ENCODE measurements at regions not wholly inside any gene's neighbourhood (a gene's known extent, or its start where the extent isn't known, plus 50 kb on each side); places are given as distances from the start of the nearest gene placed in this dataset.
"Not testable (repeated sequence)": the region's sequence is repeated elsewhere in the genome, so short reads cannot be mapped to it uniquely, and the experiment has no call there.

DNA sequence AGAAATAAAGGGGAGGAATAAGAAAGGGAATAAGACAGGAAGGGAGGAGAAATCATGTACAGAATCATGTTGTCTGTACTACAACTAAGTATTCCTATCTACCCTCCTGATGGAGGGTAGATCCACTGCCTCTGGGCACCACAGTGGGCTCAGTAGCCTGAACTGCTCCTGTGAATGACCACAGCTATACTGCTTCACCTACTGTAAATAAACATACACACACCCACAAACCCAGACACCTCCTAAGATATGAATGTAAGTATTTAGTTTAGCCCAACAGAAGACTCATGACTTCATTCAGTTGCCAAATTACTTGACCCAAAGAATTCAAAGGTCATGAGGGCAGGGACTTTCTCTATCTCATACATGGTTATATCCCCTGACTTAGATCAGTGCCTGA lies 177.3 kb upstream of the C11orf58 start:
- no peak overlapping the region for H3K9ac ChIP-seq (ENCODE audit: low read depth, low read length)
- H3K9me3 ChIP-seq (ENCODE audit: control insufficient read depth, insufficient read depth, low read length) = no peaks in the 10 kb centered on the region
- H3K4me3 ChIP-seq (ENCODE audit: low read depth, low read length) = no peak overlapping the region
- H3K36me3 ChIP-seq (ENCODE audit: control insufficient read depth, insufficient read depth, low read length) = no peaks in the 10 kb centered on the region
- no peaks in the 10 kb centered on the region for H3K27me3 ChIP-seq (ENCODE audit: control insufficient read depth, insufficient read depth, low read length)
- H3K4me1 ChIP-seq (ENCODE audit: control insufficient read depth, insufficient read depth, low read length) = no peaks in the 10 kb centered on the region

DNA sequence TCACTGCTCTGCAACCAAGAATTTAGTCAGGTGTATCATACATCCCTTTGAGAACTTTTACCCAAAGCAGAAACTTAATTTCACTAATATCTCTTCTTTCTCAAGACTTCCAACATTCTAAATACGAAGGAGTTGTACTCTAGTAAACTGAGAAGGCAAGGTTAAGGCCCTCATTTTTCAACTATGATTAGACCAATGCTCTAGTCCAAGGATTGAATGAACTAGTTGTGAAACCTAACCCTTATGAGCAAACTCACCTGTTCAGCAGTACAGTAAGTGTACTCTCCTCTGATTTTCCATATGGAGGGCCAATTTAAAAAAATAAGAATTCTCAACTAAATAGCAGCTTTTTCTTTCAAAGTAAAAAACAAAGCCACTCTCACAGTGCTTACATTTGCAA lies 180.0 kb upstream of the C11orf58 start:
- H3K9me3 ChIP-seq (ENCODE audit: control insufficient read depth, insufficient read depth, low read length) = no peaks in the 10 kb centered on the region
- H3K36me3 ChIP-seq (ENCODE audit: control insufficient read depth, insufficient read depth, low read length) = no peaks in the 10 kb centered on the region
- H3K9ac ChIP-seq (ENCODE audit: low read depth, low read length) = no peak overlapping the region
- no peak overlapping the region for H3K4me3 ChIP-seq (ENCODE audit: low read depth, low read length)
- no peaks in the 10 kb centered on the region for H3K4me1 ChIP-seq (ENCODE audit: control insufficient read depth, insufficient read depth, low read length)
- no peaks in the 10 kb centered on the region for H3K27me3 ChIP-seq (ENCODE audit: control insufficient read depth, insufficient read depth, low read length)

DNA sequence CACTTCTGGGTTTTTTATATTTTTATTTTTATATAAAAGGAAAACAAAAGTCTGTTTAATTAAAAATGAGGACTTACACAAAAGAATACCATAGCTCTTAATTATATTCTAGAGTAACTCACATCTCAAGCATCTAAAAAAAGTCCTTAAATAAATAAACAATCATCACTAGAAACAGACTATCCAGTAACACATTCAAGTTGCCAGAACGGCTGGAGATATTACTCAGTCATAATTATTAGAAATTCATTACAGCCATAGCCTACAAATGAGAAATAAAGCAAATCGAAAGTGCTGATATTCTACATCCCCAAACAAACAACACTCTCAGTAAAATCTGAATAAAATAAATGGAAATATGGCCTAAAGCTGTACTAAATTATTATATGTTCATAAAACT lies 182.5 kb upstream of the C11orf58 start:
- H3K4me3 ChIP-seq (ENCODE audit: low read depth, low read length) = no peak overlapping the region

DNA sequence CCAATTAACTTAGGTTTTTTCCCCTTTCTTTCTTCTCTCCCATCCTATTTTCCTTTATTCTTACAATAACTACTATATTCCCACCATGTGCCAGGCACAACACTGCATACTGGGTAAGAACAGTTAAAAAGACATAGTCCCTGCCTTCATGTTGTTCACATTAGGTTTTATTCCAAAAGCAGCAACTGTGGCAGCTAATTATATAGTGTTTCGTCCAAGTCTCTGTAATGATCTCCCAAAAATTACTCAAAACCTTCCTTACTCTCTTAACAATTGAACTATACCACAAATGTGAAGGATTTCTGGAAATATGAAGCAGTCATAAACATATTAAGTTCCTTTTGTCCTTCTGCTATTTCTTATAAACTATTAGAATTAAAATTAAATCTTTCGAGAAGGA lies 184.1 kb upstream of the C11orf58 start:
- Histone ChIP-seq H3K9ac (ENCODE audit: low read depth, low read length) (no peak overlapping the region), H3K4me3 (ENCODE audit: low read depth, low read length) (no peak overlapping the region), H3K27me3 (ENCODE audit: control insufficient read depth, insufficient read depth, low read length) (no peaks in the 10 kb centered on the region), H3K36me3 (ENCODE audit: control insufficient read depth, insufficient read depth, low read length) (no peaks in the 10 kb centered on the region), H3K4me1 (ENCODE audit: control insufficient read depth, insufficient read depth, low read length) (no peaks in the 10 kb centered on the region), H3K9me3 (ENCODE audit: control insufficient read depth, insufficient read depth, low read length) (no peaks in the 10 kb centered on the region)

More for the DNA sequence above, 182.5 kb upstream of the C11orf58 start:
- no peaks in the 10 kb centered on the region for H3K36me3 ChIP-seq (ENCODE audit: control insufficient read depth, insufficient read depth, low read length)
- no peaks in the 10 kb centered on the region for H3K27me3 ChIP-seq (ENCODE audit: control insufficient read depth, insufficient read depth, low read length)
- no peaks in the 10 kb centered on the region for H3K9me3 ChIP-seq (ENCODE audit: control insufficient read depth, insufficient read depth, low read length)
- no peak overlapping the region for H3K9ac ChIP-seq (ENCODE audit: low read depth, low read length)
- no peaks in the 10 kb centered on the region for H3K4me1 ChIP-seq (ENCODE audit: control insufficient read depth, insufficient read depth, low read length)

DNA sequence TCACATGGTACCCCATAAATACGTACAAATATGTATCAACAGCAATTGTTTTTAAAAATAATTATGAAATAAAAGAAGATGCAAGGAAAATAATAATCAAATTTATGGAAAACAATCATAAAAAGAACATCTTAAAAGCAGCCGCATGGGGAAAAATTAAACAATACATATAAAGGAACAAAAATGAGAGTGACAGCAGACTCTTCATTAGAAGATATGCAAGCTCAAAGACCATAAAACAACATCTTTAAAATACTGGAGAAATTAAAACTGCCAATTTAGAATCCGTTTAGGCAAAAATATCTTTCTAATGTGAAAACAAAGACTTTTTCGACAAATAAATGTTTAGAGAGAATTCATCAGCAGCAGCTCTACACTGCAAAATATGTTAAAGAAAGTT lies 190.6 kb upstream of the C11orf58 start:
- H3K4me1 ChIP-seq (ENCODE audit: control insufficient read depth, insufficient read depth, low read length) = no peaks in the 10 kb centered on the region
- no peaks in the 10 kb centered on the region for H3K9me3 ChIP-seq (ENCODE audit: control insufficient read depth, insufficient read depth, low read length)
- H3K36me3 ChIP-seq (ENCODE audit: control insufficient read depth, insufficient read depth, low read length) = no peaks in the 10 kb centered on the region
- no peaks in the 10 kb centered on the region for H3K27me3 ChIP-seq (ENCODE audit: control insufficient read depth, insufficient read depth, low read length)
- H3K9ac ChIP-seq (ENCODE audit: low read depth, low read length) = no peak overlapping the region
- H3K4me3 ChIP-seq (ENCODE audit: low read depth, low read length) = no peak overlapping the region

DNA sequence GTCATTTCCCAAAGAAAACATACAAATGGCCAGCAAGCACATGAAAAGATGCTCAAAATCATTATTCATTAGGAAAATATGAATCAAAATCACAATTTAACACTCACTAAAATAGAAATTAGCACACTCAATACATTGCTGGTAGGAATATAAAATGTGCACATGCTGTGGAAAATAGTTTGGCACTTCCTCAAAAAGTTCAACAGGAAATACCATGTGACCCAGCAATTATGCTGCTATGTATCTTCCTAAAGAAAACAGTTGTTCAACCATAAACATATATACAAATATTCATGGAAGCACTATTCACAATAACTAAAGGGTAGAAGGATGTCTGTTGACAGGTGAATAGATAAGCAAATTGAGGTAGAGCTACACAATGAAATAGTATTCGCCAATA lies 187.3 kb upstream of the SOX6 start:
- H3K36me3 ChIP-seq (ENCODE audit: control insufficient read depth, insufficient read depth, low read length) = no peaks in the 10 kb centered on the region
- H3K9ac ChIP-seq (ENCODE audit: low read depth, low read length) = no peak overlapping the region
- H3K4me1 ChIP-seq (ENCODE audit: control insufficient read depth, insufficient read depth, low read length) = no peaks in the 10 kb centered on the region
- H3K4me3 ChIP-seq (ENCODE audit: low read depth, low read length) = no peak overlapping the region
- H3K9me3 ChIP-seq (ENCODE audit: control insufficient read depth, insufficient read depth, low read length) = no peaks in the 10 kb centered on the region
- H3K27me3 ChIP-seq (ENCODE audit: control insufficient read depth, insufficient read depth, low read length) = no peaks in the 10 kb centered on the region

DNA sequence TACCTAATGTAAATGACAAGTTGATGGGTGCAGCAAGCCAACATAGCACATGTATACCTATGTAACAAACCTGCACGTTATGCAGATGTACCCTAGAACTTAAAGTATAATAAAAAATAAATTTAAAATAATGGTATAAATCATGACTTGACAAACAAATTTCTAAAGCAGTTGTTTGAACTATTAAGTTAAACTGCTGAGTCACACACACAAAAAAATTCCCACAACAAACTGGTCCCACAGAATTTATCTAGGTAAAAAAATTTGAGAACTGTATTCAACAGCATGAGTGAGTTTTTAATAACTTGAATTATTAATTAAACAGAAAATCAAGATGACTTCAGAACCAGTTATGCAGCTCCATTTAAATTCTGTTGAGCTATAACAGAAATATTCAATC lies 186.0 kb upstream of the SOX6 start:
- no peaks in the 10 kb centered on the region for H3K27me3 ChIP-seq (ENCODE audit: control insufficient read depth, insufficient read depth, low read length)
- H3K9ac ChIP-seq (ENCODE audit: low read depth, low read length) = no peak overlapping the region
- H3K4me1 ChIP-seq (ENCODE audit: control insufficient read depth, insufficient read depth, low read length) = no peaks in the 10 kb centered on the region
- no peak overlapping the region for H3K4me3 ChIP-seq (ENCODE audit: low read depth, low read length)
- no peaks in the 10 kb centered on the region for H3K36me3 ChIP-seq (ENCODE audit: control insufficient read depth, insufficient read depth, low read length)
- H3K9me3 ChIP-seq (ENCODE audit: control insufficient read depth, insufficient read depth, low read length) = no peaks in the 10 kb centered on the region

DNA sequence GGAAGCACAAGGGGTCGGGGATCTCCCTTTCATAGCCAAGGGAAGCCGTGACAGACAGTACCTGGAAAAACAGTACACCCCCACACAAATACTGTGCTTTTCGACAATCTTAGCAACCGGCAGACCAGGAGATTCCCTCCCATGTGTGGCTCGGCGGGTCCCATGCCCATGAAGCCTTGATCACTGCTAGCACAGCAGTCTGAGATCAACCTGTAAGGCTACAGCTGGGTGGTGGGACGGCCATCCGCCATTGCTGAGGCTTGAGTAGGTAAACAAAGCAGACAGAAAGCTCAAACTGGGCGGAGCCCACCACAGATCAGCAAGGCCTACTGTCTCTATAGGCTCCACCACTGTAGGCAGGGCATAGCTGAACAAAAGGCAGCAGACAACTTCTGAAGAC lies 180.2 kb upstream of the SOX6 start:
- Histone ChIP-seq H3K9me3 (ENCODE audit: control insufficient read depth, insufficient read depth, low read length) (no peaks in the 10 kb centered on the region), H3K4me3 (ENCODE audit: low read depth, low read length) (no peak overlapping the region), H3K36me3 (ENCODE audit: control insufficient read depth, insufficient read depth, low read length) (no peaks in the 10 kb centered on the region), H3K27me3 (ENCODE audit: control insufficient read depth, insufficient read depth, low read length) (no peaks in the 10 kb centered on the region), H3K9ac (ENCODE audit: low read depth, low read length) (no peak overlapping the region), H3K4me1 (ENCODE audit: control insufficient read depth, insufficient read depth, low read length) (no peaks in the 10 kb centered on the region)

DNA sequence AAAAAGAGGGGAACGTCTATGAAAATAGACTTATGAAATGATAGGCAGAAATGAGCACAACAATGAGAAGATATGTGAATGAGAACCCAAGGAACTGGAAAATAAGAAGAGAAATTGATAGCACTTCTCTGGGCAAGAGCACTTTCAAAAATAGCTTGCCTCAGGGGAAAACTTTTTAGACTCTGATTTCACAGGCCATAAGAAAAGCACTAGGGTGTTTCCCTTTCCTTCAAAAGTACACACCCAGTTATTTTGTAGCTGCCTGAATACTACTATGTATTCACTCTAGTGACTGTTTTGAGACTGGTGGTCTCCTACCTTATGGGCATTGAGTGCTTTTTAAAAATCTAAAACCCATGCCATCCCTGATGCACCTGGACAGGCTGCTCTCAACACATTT lies 172.3 kb upstream of the SOX6 start:
- Histone ChIP-seq H3K27me3 (ENCODE audit: control insufficient read depth, insufficient read depth, low read length) (no peaks in the 10 kb centered on the region), H3K36me3 (ENCODE audit: control insufficient read depth, insufficient read depth, low read length) (no peaks in the 10 kb centered on the region), H3K9ac (ENCODE audit: low read depth, low read length) (no peak overlapping the region), H3K4me1 (ENCODE audit: control insufficient read depth, insufficient read depth, low read length) (no peaks in the 10 kb centered on the region), H3K4me3 (ENCODE audit: low read depth, low read length) (no peak overlapping the region), H3K9me3 (ENCODE audit: control insufficient read depth, insufficient read depth, low read length) (no peaks in the 10 kb centered on the region)

DNA sequence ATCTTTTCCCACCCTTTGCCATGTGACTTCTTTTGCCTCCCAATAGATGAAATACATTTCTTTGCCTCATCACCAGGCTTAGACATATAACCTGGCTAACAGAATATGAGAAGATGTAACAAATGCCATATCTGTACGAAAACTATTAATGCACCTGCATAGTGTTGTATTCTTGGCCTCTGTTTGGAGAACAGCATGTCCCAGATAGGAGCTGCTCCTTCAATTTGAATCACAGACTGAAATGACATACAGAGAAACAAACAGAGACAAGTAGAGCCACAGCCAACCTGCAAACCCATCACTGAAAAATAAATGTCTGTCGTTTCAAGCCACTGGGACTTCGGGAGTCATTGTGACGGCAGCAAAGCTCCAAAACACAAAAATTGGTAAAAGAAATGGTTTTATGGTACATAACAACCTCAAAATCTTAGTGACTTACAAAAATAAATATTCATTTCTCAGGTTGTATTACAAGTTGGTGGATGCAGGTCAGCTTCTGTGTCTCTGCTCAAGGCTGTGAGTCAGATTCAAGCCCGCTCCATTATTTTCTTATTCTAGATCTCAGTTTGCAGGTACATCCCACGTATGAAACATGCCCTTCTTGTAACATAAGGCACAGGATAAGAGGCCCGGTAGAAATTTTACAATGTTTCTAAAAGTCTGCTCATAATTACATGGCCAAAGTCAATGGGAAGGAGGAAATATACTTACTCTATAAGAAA lies 171.3 kb upstream of the SOX6 start:
- Histone ChIP-seq H3K4me1 (ENCODE audit: control insufficient read depth, insufficient read depth, low read length) (no peaks in the 10 kb centered on the region), H3K4me3 (ENCODE audit: low read depth, low read length) (no peak overlapping the region), H3K9ac (ENCODE audit: low read depth, low read length) (no peak overlapping the region)

DNA sequence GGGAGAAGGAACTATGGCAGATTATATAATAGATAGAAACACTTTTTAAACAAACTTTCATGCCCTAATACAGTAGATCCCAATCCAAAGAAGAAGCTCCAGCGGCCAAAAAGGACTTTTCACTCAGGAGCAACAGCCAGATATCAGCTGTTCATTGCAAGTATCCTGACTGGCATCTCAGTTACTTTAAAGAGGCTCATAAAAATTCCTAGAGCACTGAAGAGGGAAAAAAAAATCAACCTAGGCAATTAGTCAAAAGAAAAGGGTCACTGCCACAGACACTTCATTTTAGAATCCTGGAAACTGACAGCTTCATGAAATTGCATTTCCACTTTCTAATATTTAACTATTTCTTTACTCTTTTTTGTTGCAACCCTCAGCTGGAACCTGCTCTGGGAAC lies 170.6 kb upstream of the SOX6 start:
- no peaks in the 10 kb centered on the region for H3K9me3 ChIP-seq (ENCODE audit: control insufficient read depth, insufficient read depth, low read length)
- no peaks in the 10 kb centered on the region for H3K27me3 ChIP-seq (ENCODE audit: control insufficient read depth, insufficient read depth, low read length)
- H3K4me1 ChIP-seq (ENCODE audit: control insufficient read depth, insufficient read depth, low read length) = no peaks in the 10 kb centered on the region
- no peaks in the 10 kb centered on the region for H3K36me3 ChIP-seq (ENCODE audit: control insufficient read depth, insufficient read depth, low read length)
- no peak overlapping the region for H3K9ac ChIP-seq (ENCODE audit: low read depth, low read length)
- H3K4me3 ChIP-seq (ENCODE audit: low read depth, low read length) = no peak overlapping the region

More for the DNA sequence above, 171.3 kb upstream of the SOX6 start:
- no peaks in the 10 kb centered on the region for H3K36me3 ChIP-seq (ENCODE audit: control insufficient read depth, insufficient read depth, low read length)
- H3K27me3 ChIP-seq (ENCODE audit: control insufficient read depth, insufficient read depth, low read length) = no peaks in the 10 kb centered on the region
- no peaks in the 10 kb centered on the region for H3K9me3 ChIP-seq (ENCODE audit: control insufficient read depth, insufficient read depth, low read length)

DNA sequence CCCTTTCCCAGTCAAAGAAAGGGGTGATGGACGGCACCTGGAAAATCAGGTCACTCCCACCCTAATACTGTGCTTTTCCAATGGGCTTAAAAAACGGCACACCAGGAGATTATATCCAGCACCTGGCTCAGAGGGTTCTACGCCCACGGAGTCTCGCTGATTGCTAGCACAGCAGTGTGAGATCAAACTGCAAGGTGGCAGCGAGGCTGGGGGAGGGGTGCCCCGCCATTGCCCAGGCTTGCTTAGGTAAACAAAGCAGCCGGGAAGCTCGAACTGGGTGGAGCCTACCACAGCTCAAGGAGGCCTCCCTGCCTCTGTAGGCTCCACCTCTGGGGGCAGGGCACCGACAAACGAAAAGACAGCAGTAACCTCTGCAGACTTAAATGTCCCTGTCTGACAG lies 164.4 kb upstream of the SOX6 start:
- not testable (repeated sequence) for H3K4me3 ChIP-seq (ENCODE audit: low read depth, low read length); H3K4me1 ChIP-seq (ENCODE audit: control insufficient read depth, insufficient read depth, low read length); H3K9ac ChIP-seq (ENCODE audit: low read depth, low read length); H3K9me3 ChIP-seq (ENCODE audit: control insufficient read depth, insufficient read depth, low read length); H3K27me3 ChIP-seq (ENCODE audit: control insufficient read depth, insufficient read depth, low read length); H3K36me3 ChIP-seq (ENCODE audit: control insufficient read depth, insufficient read depth, low read length)

All from iPS-15b (cell line).